ENCODE measurements at regions not wholly inside any gene's neighbourhood (a gene's known extent, or its start where the extent isn't known, plus 50 kb on each side); places are given as distances from the start of the nearest gene placed in this dataset.

GRCh38 chr13:37418490-37418889 is 180.1 kb downstream of the POSTN start:
- no peak for TF ChIP-seq YY1 (IDR thresholded peaks at IDR 0.05; ENCODE audit: insufficient read depth, insufficient read length)
- TF ChIP-seq ZNF274 (IDR thresholded peaks at IDR 0.05; ENCODE audit: low read depth, low read length) = no peak

Measured in NT2/D1 (cell line).